HG03280 (cell line): ENCODE measurements at regions not wholly inside any gene's neighbourhood (a gene's known extent, or its start where the extent isn't known, plus 50 kb on each side); places are given as distances from the start of the nearest gene placed in this dataset.

ENCODE experiments used
- ATAC-seq: cut with Tn5 transposase; IDR thresholded peaks from one replicate; pipeline ENCODE4 v1.9.1; 2021; ENCODE audit warnings: mild to moderate bottlenecking, moderate library complexity; ENCODE audit not compliant: unreplicated experiment

GRCh38 chr4:53920883-53921282 is 143.5 kb downstream of the CHIC2 start:
- ATAC-seq = no peak

GRCh38 chr4:53920116-53920515 is 144.3 kb downstream of the CHIC2 start:
- ATAC-seq = no peak

- no peak for ATAC-seq
These were observed 144.9 kb downstream of the CHIC2 start for GRCh38 chr4:53919535-53919934.

- no peak for ATAC-seq
These were observed 146.7 kb downstream of the CHIC2 start for GRCh38 chr4:53917729-53918128.

GRCh38 chr4:53916431-53916889 is 147.9 kb downstream of the CHIC2 start:
- no peak for ATAC-seq

GRCh38 chr4:53914313-53915016 is 149.9 kb downstream of the CHIC2 start:
- no peak for ATAC-seq

- no peak for ATAC-seq
These were observed 150.6 kb downstream of the CHIC2 start for GRCh38 chr4:53913771-53914170.

- no peak for ATAC-seq
These were observed 151.5 kb downstream of the CHIC2 start for GRCh38 chr4:53912766-53913497.

- no peak for ATAC-seq
These were observed 155.7 kb downstream of the CHIC2 start for GRCh38 chr4:53908661-53909078.

- no peak for ATAC-seq
These were observed 156.6 kb downstream of the CHIC2 start for GRCh38 chr4:53907772-53908171.

GRCh38 chr4:53906606-53907190 is 157.7 kb downstream of the CHIC2 start:
- no peak for ATAC-seq

- ATAC-seq = no peak
These were observed 158.4 kb downstream of the CHIC2 start for GRCh38 chr4:53905941-53906377.

GRCh38 chr4:53905276-53905940 is 159.0 kb downstream of the CHIC2 start:
- ATAC-seq = no peak

GRCh38 chr4:53902786-53903185 is 161.6 kb downstream of the CHIC2 start:
- no peak for ATAC-seq

GRCh38 chr4:53900271-53900649 is 164.1 kb downstream of the CHIC2 start:
- no peak for ATAC-seq

GRCh38 chr4:53899586-53900270 is 164.7 kb downstream of the CHIC2 start:
- no peak for ATAC-seq

- ATAC-seq = no peak
These were observed 169.3 kb downstream of the CHIC2 start for GRCh38 chr4:53895137-53895536.

GRCh38 chr4:53890461-53890860 is 173.9 kb downstream of the CHIC2 start:
- no peak for ATAC-seq

GRCh38 chr4:53889326-53890055 is 174.9 kb downstream of the CHIC2 start:
- no peak for ATAC-seq

GRCh38 chr4:53886090-53886489 is 178.3 kb downstream of the CHIC2 start:
- no peak for ATAC-seq
